8988T (cell line): ENCODE measurements at regions not wholly inside any gene's neighbourhood (a gene's known extent, or its start where the extent isn't known, plus 50 kb on each side); places are given as distances from the start of the nearest gene placed in this dataset.
A peak's percentile ranks its signal among the peaks of the same experiment; 100 is the strongest.
"Not testable (repeated sequence)": the region's sequence is repeated elsewhere in the genome, so short reads cannot be mapped to it uniquely, and the experiment has no call there.

Experiments used
- DNase-seq: peaks from one replicate; pipeline ENCODE4 v3.0.0; 2011

GRCh38 chrX:11836284-11836683, 78.2 kb downstream of the MSL3 start:
- DNase-seq: no peak

GRCh38 chrX:11837437-11837836, 79.4 kb downstream of the MSL3 start:
- DNase-seq: no peak

GRCh38 chrX:11864171-11864570, 106.1 kb downstream of the MSL3 start:
- no peak for DNase-seq

GRCh38 chrX:11867610-11868345, 109.7 kb downstream of the MSL3 start:
- DNase-seq: no peak

GRCh38 chrX:11870789-11871188, 112.8 kb downstream of the MSL3 start:
- DNase-seq: no peak

- no peak for DNase-seq
Observed at GRCh38 chrX:11881485-11882170, 123.6 kb downstream of the MSL3 start.

GRCh38 chrX:11886745-11887144, 128.7 kb downstream of the MSL3 start:
- no peak for DNase-seq

- no peak for DNase-seq
Observed at GRCh38 chrX:11887175-11887574, 129.1 kb downstream of the MSL3 start.

- DNase-seq: no peak
Observed at GRCh38 chrX:11888421-11888820, 130.4 kb downstream of the MSL3 start.

- no peak for DNase-seq
Observed at GRCh38 chrX:11889791-11890190, 131.8 kb downstream of the MSL3 start.

- DNase-seq: no peak
Observed at GRCh38 chrX:11890836-11891514, 132.9 kb downstream of the MSL3 start.

- no peak for DNase-seq
Observed at GRCh38 chrX:11893933-11894710, 136.1 kb downstream of the MSL3 start.

GRCh38 chrX:11899091-11899490, 141.1 kb downstream of the MSL3 start:
- no peak for DNase-seq

- not testable (repeated sequence) for DNase-seq
Observed at GRCh38 chrX:11905933-11906332, 147.9 kb downstream of the MSL3 start.

GRCh38 chrX:11908371-11908770, 150.3 kb downstream of the MSL3 start:
- DNase-seq: peak; percentile 11

- no peak for DNase-seq
Observed at GRCh38 chrX:11913001-11913400, 155.0 kb downstream of the MSL3 start.

- DNase-seq: no peak
Observed at GRCh38 chrX:11929476-11929875, 171.4 kb downstream of the MSL3 start.

GRCh38 chrX:11932423-11932822, 174.4 kb downstream of the MSL3 start:
- DNase-seq: no peak

GRCh38 chrX:11934089-11934488, 176.1 kb downstream of the MSL3 start:
- DNase-seq: no peak

GRCh38 chrX:11941571-11941970, 183.5 kb downstream of the MSL3 start:
- DNase-seq: no peak

GRCh38 chrX:11944501-11944900, 186.5 kb downstream of the MSL3 start:
- DNase-seq: no peak

- no peak for DNase-seq
Observed at GRCh38 chrX:11949291-11949690, 189.0 kb upstream of the FRMPD4 start.

GRCh38 chrX:11952176-11952720, 186.0 kb upstream of the FRMPD4 start:
- DNase-seq: no peak
